D721Med (cell line): ENCODE measurements at regions not wholly inside any gene's neighbourhood (a gene's known extent, or its start where the extent isn't known, plus 50 kb on each side); places are given as distances from the start of the nearest gene placed in this dataset.

Experiments
- DNase-seq: peaks from one replicate; pipeline ENCODE4 v3.0.0; 2011; ENCODE audit warnings: low spot score; ENCODE audit not compliant: insufficient read length
- FAIRE-seq: peaks from 2 replicates; lab custom pipeline; 2011; peaks lifted over from hg19 to GRCh38; lab: Jason Lieb, UNC
- TF ChIP-seq, protein P1 (sequence below): IDR thresholded peaks from 2 replicates; pipeline ENCODE4 v1.5.1; 2012; ENCODE audit warnings: mild to moderate bottlenecking, control low read depth; ENCODE audit not compliant: insufficient read depth; ENCODE audit errors: missing control alignments

GRCh38 chr2:48874282-48874681 lies 118.8 kb upstream of the LHCGR start:
- FAIRE-seq (no peak), DNase-seq (no peak)
- TF ChIP-seq, protein P1, sequence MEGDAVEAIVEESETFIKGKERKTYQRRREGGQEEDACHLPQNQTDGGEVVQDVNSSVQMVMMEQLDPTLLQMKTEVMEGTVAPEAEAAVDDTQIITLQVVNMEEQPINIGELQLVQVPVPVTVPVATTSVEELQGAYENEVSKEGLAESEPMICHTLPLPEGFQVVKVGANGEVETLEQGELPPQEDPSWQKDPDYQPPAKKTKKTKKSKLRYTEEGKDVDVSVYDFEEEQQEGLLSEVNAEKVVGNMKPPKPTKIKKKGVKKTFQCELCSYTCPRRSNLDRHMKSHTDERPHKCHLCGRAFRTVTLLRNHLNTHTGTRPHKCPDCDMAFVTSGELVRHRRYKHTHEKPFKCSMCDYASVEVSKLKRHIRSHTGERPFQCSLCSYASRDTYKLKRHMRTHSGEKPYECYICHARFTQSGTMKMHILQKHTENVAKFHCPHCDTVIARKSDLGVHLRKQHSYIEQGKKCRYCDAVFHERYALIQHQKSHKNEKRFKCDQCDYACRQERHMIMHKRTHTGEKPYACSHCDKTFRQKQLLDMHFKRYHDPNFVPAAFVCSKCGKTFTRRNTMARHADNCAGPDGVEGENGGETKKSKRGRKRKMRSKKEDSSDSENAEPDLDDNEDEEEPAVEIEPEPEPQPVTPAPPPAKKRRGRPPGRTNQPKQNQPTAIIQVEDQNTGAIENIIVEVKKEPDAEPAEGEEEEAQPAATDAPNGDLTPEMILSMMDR, result no peak

- DNase-seq (no peak), FAIRE-seq (no peak)
- TF ChIP-seq, protein P1, result no peak
These were observed 118.1 kb upstream of the LHCGR start for GRCh38 chr2:48873666-48874065.

DNA sequence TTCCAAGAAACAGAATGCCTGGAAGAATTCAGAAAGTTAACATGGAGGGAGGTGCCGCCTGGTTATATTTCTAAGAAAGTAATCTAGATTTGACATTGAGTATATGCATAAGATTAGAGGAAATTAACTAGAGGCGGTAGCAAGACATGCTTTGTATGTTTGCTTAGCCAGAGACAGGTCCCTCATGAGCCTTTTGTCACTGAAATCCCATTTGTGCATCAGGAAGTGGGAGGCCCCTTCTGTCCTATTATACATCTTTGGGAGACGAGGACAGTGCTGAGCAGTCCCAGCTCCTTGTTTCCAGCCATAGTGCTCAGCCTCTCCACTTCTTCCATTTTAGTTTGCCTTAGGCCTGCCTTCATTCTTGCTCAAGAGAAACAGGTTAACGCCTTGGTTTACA lies 115.4 kb upstream of the LHCGR start:
- TF ChIP-seq, protein P1, result no peak
- FAIRE-seq (no peak), DNase-seq (no peak)

DNA sequence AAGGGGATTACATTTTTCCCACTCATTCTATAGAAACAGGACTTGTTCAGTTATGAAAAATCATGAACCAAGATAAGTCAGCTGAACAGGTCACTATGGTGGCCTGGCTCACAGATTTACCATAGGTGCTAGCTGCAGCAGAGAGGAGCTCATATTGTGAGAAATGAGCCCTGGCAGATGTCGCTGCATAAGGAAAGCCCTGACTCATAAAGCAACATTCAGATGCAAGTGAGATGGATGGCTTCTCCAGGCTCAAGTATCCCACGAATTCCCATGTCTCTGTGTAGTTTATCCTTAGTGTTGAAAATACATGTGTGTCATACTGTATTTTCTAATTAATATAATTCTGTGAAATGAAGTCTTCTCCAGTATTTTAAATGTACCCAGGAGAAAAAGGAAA lies 115.0 kb upstream of the LHCGR start:
- FAIRE-seq (no peak), DNase-seq (no peak)

GRCh38 chr2:48865704-48866103 lies 110.2 kb upstream of the LHCGR start:
- FAIRE-seq (no peak), DNase-seq (no peak)
- TF ChIP-seq, protein P1, result no peak

More for the DNA sequence above, 115.0 kb upstream of the LHCGR start:
- TF ChIP-seq, protein P1, result no peak

DNA sequence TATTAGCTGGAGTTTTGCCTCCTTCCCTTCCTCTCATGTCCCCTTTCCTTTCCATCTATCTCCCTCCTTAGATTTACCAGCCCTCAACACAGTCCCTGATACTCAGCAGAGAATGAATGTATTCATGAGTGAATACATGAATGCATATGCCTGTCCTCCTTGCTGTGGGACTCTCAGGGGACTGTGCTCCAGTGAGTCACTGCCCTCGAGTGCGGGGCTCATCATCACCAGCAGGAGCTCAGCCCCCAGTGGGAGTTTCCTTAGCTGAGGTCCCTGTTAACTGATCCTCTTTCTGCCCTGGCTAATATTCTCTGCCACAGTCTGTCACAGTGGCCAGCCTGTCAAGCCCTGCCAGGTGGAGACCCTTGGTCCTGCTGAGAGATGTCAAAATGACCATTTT lies 104.9 kb upstream of the LHCGR start:
- DNase-seq (no peak), FAIRE-seq (no peak)
- TF ChIP-seq, protein P1, result no peak

DNA sequence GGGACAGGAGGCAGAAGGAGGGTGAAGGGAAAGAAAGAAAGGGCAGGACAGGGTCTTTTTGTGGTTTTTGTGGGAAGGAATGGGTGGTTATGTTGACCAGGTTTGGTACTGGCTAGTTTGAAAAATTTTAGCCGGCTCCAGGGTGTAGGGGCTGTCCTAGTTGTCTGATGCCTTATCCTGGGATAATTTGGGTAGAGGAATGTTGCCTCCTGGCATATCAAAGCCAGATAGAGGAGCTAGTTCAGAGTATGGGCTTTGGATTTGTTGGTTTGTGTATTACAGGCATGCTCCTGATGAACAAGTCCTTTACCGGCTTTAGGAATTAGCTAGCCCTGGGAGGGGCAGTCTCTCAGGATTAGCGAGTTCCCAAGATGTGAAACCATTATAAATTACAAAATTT lies 101.1 kb upstream of the LHCGR start:
- TF ChIP-seq, protein P1, result no peak

More for the DNA sequence above, 101.1 kb upstream of the LHCGR start:
- DNase-seq (no peak), FAIRE-seq (no peak)
